ENCODE measurements at regions not wholly inside any gene's neighbourhood (a gene's known extent, or its start where the extent isn't known, plus 50 kb on each side); places are given as distances from the start of the nearest gene placed in this dataset.

DNA sequence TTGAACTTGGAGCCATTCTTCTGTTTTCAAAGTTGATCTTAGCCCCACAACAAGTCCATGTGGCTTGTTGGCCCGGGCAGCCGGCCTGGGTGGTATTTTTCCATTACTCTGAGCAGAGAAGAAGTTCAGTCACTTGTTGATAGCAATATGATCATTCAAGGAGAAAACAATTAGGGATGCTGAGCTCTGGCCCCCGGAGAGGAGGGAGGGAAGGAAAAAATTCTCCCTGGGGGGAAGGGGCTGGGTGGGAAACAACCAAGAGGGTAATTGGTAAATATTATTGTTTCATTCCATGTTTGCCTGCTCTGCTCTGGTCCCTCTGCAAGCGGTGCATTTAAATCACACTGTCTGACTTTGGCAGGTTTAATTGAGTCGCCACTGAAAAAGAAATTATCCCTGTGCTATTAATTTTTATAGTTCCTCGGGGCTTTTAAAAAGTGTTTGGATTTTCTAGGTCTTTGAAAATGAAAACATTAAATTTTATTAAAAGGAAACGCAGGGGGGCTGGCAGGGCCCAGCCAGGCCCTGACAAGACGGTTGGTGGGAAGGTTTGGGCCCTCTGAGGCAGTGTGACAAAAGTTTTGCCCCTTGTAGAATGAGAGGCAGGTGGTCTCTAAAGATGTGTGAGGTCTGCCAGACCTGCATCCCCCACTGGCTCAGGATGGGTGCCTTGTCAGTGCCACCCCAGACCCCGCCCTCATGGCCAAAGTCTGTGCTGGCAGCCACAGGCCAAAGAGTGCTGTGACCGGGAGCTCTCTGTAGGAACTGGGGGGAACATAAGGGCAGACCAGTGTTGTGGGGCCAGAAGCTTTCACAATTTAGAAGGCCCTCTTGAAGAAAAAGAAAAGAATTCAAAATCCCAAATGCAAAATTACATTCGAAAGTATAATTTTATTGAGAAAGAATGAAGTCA is 52.5 kb upstream of the SLC14A2 start:
- TF ChIP-seq, protein P1, sequence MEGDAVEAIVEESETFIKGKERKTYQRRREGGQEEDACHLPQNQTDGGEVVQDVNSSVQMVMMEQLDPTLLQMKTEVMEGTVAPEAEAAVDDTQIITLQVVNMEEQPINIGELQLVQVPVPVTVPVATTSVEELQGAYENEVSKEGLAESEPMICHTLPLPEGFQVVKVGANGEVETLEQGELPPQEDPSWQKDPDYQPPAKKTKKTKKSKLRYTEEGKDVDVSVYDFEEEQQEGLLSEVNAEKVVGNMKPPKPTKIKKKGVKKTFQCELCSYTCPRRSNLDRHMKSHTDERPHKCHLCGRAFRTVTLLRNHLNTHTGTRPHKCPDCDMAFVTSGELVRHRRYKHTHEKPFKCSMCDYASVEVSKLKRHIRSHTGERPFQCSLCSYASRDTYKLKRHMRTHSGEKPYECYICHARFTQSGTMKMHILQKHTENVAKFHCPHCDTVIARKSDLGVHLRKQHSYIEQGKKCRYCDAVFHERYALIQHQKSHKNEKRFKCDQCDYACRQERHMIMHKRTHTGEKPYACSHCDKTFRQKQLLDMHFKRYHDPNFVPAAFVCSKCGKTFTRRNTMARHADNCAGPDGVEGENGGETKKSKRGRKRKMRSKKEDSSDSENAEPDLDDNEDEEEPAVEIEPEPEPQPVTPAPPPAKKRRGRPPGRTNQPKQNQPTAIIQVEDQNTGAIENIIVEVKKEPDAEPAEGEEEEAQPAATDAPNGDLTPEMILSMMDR (CRISPR knock-in tag; IDR thresholded peaks at IDR 0.05): no peak
- no peak for TF ChIP-seq ZNF564 (CRISPR knock-in tag; IDR thresholded peaks at IDR 0.05)
- no peak for TF ChIP-seq ZBTB42 (CRISPR knock-in tag; IDR thresholded peaks at IDR 0.05)
- no peak for TF ChIP-seq AKAP8 (CRISPR knock-in tag; IDR thresholded peaks at IDR 0.05)
- TF ChIP-seq NR3C1 (CRISPR knock-in tag; IDR thresholded peaks at IDR 0.05): no peak
- TF ChIP-seq ZFX (CRISPR knock-in tag; IDR thresholded peaks at IDR 0.05; ENCODE audit: low read depth): no peak
- TF ChIP-seq ZNF383 (CRISPR knock-in tag; IDR thresholded peaks at IDR 0.05; ENCODE audit: borderline replicate concordance): no peak
- no peak for TF ChIP-seq U2AF2 (IDR thresholded peaks at IDR 0.05; ENCODE audit: low read depth, low read length)
- TF ChIP-seq CREB1 (IDR thresholded peaks at IDR 0.05): no peak
- TF ChIP-seq CREB1 (CRISPR knock-in tag; IDR thresholded peaks at IDR 0.05): no peak
- TF ChIP-seq RBFOX2 (IDR thresholded peaks at IDR 0.05; ENCODE audit: low read depth, low read length): no peak
- no peak for TF ChIP-seq POLR2G (IDR thresholded peaks at IDR 0.05; ENCODE audit: low read depth, low read length)
- TF ChIP-seq, protein P2, sequence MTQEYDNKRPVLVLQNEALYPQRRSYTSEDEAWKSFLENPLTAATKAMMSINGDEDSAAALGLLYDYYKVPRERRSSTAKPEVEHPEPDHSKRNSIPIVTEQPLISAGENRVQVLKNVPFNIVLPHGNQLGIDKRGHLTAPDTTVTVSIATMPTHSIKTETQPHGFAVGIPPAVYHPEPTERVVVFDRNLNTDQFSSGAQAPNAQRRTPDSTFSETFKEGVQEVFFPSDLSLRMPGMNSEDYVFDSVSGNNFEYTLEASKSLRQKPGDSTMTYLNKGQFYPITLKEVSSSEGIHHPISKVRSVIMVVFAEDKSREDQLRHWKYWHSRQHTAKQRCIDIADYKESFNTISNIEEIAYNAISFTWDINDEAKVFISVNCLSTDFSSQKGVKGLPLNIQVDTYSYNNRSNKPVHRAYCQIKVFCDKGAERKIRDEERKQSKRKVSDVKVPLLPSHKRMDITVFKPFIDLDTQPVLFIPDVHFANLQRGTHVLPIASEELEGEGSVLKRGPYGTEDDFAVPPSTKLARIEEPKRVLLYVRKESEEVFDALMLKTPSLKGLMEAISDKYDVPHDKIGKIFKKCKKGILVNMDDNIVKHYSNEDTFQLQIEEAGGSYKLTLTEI (CRISPR knock-in tag; conservative IDR thresholded peaks at IDR 0.05): no peak
- TF ChIP-seq ZNF24 (IDR thresholded peaks at IDR 0.05): no peak
- TF ChIP-seq KDM1A (CRISPR knock-in tag; IDR thresholded peaks at IDR 0.05): no peak
